Karpas-422 (cell line): ENCODE measurements at regions not wholly inside any gene's neighbourhood (a gene's known extent, or its start where the extent isn't known, plus 50 kb on each side); places are given as distances from the start of the nearest gene placed in this dataset.
"Not testable (repeated sequence)": the region's sequence is repeated elsewhere in the genome, so short reads cannot be mapped to it uniquely, and the experiment has no call there.

Experiments used
- DNase-seq: peaks from one replicate; pipeline ENCODE4 v3.0.0-alpha.2; 2015
- H2AFZ ChIP-seq: fragments of 200-600 bp; sonication (generic); 2 replicates; pipeline ENCODE4 v1.6.1; 2014; ENCODE audit warnings: antibody characterized with exemption, low read length, mixed read lengths
- H3K27ac ChIP-seq: fragments of 200-600 bp; sonication (generic); 2 replicates; pipeline ENCODE4 v1.5.1; 2014; ENCODE audit warnings: mild to moderate bottlenecking, low read length, moderate library complexity
- H3K27me3 ChIP-seq: fragments of 200-600 bp; sonication (generic); 2 replicates; pipeline ENCODE4 v1.6.1; 2014; ENCODE audit warnings: low read length, mixed read lengths
- H3K36me3 ChIP-seq: fragments of 200-600 bp; sonication (generic); 2 replicates; pipeline ENCODE4 v1.6.1; 2014; ENCODE audit warnings: low read length, mixed read lengths; ENCODE audit not compliant: insufficient read depth
- H3K4me1 ChIP-seq: fragments of 200-600 bp; sonication (generic); 2 replicates; pipeline ENCODE4 v1.6.1; 2014; ENCODE audit warnings: mild to moderate bottlenecking, low read length, mixed read lengths
- H3K4me2 ChIP-seq: fragments of 200-600 bp; sonication (generic); 2 replicates; pipeline ENCODE4 v1.6.1; 2014; ENCODE audit warnings: low read length, low read depth, mild to moderate bottlenecking; ENCODE audit not compliant: poor library complexity, severe bottlenecking
- H3K4me3 ChIP-seq: fragments of 200-600 bp; sonication (generic); 2 replicates; pipeline ENCODE4 v1.5.1; 2014; ENCODE audit warnings: mild to moderate bottlenecking, antibody characterized with exemption, low read length, mixed read lengths
- H3K79me2 ChIP-seq: fragments of 200-600 bp; sonication (generic); 2 replicates; pipeline ENCODE4 v1.6.1; 2014; ENCODE audit warnings: mild to moderate bottlenecking, low read length, mixed read lengths
- H3K9ac ChIP-seq: fragments of 200-600 bp; sonication (generic); 2 replicates; pipeline ENCODE4 v1.6.0; 2014; ENCODE audit warnings: low read length
- H3K9me2 ChIP-seq: fragments of 200-600 bp; sonication (generic), shearing (Covaris generic); replicated peaks from 2 replicates; pipeline ENCODE4 v1.6.0; 2014; ENCODE audit warnings: mild to moderate bottlenecking, low read length, moderate library complexity; ENCODE audit not compliant: insufficient read depth
- H3K9me3 ChIP-seq: fragments of 300-700, 200-600 bp; sonication (generic); 2 replicates; pipeline ENCODE4 v1.6.1; 2014; ENCODE audit warnings: low read length, mixed read lengths
- H4K20me1 ChIP-seq: fragments of 200-600 bp; sonication (generic); 2 replicates; pipeline ENCODE4 v1.6.1; 2014; ENCODE audit warnings: mild to moderate bottlenecking, antibody characterized with exemption, low read length, low read depth; ENCODE audit not compliant: insufficient read depth

DNA sequence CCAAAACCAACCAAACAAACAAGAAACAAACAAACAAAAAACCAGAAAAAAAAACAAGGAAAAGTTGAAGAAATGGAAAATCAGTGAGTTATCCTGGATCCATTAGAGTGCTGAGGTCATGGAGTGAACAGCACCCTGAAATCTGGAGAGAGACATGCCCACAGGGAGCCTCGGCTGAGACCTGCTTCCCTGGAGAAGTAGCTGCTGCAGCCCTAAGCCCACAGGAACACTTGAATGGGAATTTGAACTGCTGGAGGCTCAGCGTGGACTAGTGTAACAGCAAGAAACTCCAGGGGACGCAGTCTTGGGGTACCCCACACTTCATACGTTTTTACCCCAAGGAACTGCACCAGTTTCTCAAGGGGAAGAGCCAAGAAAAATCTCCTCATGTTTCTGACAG is 144.1 kb upstream of the UBE3A start:
- Histone ChIP-seq H3K27me3 (no peaks in the 10 kb centered on the region), H3K9me3 (peaks cover 29% of the 10 kb centered on the region), H3K9ac (no peak overlapping the region), H3K36me3 (no peaks in the 10 kb centered on the region), H3K27ac (no peak overlapping the region), H3K9me2 (no peaks in the 10 kb centered on the region), H3K4me1 (no peaks in the 10 kb centered on the region), H4K20me1 (no peaks in the 10 kb centered on the region), H3K4me2 (no peak overlapping the region), H2AFZ (no peak overlapping the region), H3K4me3 (no peak overlapping the region), H3K79me2 (no peaks in the 10 kb centered on the region)
- DNase-seq: no peak

DNA sequence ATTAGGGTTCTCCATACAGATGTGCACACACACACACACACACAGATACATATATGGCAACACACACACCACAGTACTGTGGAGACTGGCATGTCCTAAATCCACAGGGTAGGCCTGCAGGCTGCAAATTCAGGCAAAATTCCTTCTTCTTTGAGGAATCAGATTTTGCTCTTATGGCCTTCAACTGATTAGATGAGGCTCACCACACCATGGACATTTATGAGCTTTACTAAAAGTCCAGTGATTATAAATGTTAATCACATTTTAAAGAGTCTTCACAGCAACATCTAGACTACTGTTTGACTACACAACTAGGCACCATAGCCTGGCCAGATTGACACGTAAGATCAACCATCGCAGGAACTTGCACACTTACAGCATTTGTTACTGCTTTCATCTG is 140.3 kb upstream of the UBE3A start:
- Histone ChIP-seq H3K4me2 (no peak overlapping the region), H3K4me3 (no peak overlapping the region)

DNA sequence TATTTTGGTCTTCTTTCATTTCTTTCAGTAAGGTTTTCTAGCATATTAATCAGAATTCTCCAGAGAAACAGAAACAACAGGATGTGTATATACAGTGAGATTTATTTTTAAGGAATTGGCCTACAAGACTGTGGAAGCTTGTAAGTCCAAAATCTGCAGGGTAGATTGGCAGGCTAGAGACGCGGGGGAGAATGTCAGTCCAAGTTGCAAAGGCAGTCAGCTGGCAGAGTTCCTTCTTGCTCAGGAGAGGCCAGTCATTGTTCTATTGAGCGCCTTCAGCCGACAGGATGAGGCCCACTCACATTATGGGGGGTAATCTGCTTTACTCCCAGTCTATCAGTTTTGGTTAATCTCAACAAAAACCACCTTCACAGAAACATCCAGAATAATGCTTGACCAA is 133.4 kb upstream of the UBE3A start:
- no peaks in the 10 kb centered on the region for H3K4me1 ChIP-seq
- H3K9me3 ChIP-seq: peaks cover 20% of the 10 kb centered on the region
- no peaks in the 10 kb centered on the region for H3K27me3 ChIP-seq
- H3K36me3 ChIP-seq: no peaks in the 10 kb centered on the region
- DNase-seq: no peak
- H3K4me2 ChIP-seq: no peak overlapping the region
- H3K4me3 ChIP-seq: no peak overlapping the region
- H3K9me2 ChIP-seq: no peaks in the 10 kb centered on the region
- no peak overlapping the region for H3K9ac ChIP-seq
- no peaks in the 10 kb centered on the region for H3K79me2 ChIP-seq
- no peak overlapping the region for H2AFZ ChIP-seq
- no peak overlapping the region for H3K27ac ChIP-seq
- no peaks in the 10 kb centered on the region for H4K20me1 ChIP-seq

More for the DNA sequence above, 140.3 kb upstream of the UBE3A start:
- Histone ChIP-seq H3K9ac (no peak overlapping the region), H2AFZ (no peak overlapping the region), H3K4me1 (no peaks in the 10 kb centered on the region), H3K79me2 (no peaks in the 10 kb centered on the region), H3K27me3 (no peaks in the 10 kb centered on the region), H3K9me3 (peaks cover 31% of the 10 kb centered on the region), H4K20me1 (no peaks in the 10 kb centered on the region), H3K36me3 (no peaks in the 10 kb centered on the region), H3K9me2 (no peaks in the 10 kb centered on the region), H3K27ac (no peak overlapping the region)
- DNase-seq: no peak

GRCh38 chr15:25568751-25569150 is 129.9 kb upstream of the UBE3A start:
- Histone ChIP-seq H3K9ac (no peak overlapping the region), H3K27ac (no peak overlapping the region), H3K36me3 (no peaks in the 10 kb centered on the region), H3K27me3 (no peaks in the 10 kb centered on the region), H3K4me3 (no peak overlapping the region), H3K79me2 (no peaks in the 10 kb centered on the region), H3K4me1 (no peaks in the 10 kb centered on the region), H3K9me2 (no peaks in the 10 kb centered on the region), H2AFZ (no peak overlapping the region), H4K20me1 (no peaks in the 10 kb centered on the region), H3K9me3 (peaks cover 9% of the 10 kb centered on the region; the same call in 1 of the 2 replicates), H3K4me2 (no peak overlapping the region)
- no peak for DNase-seq

GRCh38 chr15:25566545-25566944 is 127.7 kb upstream of the UBE3A start:
- H3K27me3 ChIP-seq, H3K4me3 ChIP-seq, H3K9me2 ChIP-seq, H3K9ac ChIP-seq, H3K4me1 ChIP-seq, H4K20me1 ChIP-seq, H3K4me2 ChIP-seq, H3K36me3 ChIP-seq, H2AFZ ChIP-seq, H3K79me2 ChIP-seq, DNase-seq, H3K27ac ChIP-seq: not testable (repeated sequence)
- H3K9me3 ChIP-seq: peaks cover 12% of the 10 kb centered on the region; the same call in 1 of the 2 replicates

DNA sequence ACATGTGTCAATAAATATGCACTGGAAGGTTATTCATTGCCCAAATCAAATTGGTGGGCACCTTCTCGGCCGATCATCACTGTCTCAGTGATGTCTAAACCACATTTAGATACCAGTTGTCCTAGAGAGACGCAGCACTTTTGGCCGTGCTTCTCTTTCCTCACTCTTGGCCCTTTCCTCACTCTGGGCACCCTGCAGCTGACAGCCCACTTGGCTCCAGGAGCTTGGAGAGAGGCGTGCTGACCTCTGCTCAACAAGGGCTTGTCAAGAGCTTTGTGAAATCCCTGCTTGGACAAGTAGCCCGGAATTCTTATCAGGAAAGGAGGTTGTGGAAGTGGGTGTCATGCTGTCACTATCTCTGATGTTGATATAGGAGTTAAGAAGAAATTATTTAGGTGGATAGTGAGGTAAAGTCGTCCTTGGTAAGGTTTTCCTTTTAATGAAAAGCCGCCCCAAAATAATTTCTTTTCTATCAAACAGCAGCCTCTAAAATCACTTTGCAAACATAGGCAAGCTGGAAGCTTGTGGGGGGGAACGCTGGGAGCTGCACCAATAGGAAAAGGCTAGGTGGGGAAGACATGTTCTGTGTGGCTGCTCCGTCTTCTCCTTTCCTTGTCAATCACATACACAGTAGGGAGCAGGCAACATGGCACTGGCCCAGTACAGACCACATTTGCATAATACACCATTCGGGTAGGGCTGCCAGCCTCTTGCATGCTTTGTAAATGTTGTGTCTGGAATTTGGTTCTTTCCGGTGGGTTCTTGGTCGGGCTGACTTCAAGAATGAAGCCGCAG is 126.8 kb upstream of the UBE3A start:
- no peak for DNase-seq
- no peaks in the 10 kb centered on the region for H3K27me3 ChIP-seq
- peaks cover 12% of the 10 kb centered on the region; the same call in 1 of the 2 replicates for H3K9me3 ChIP-seq
- H3K9me2 ChIP-seq: no peaks in the 10 kb centered on the region
- H3K4me1 ChIP-seq: no peaks in the 10 kb centered on the region
- H3K27ac ChIP-seq: no peak overlapping the region
- no peak overlapping the region for H3K9ac ChIP-seq
- H3K36me3 ChIP-seq: no peaks in the 10 kb centered on the region
- no peaks in the 10 kb centered on the region for H4K20me1 ChIP-seq
- H3K79me2 ChIP-seq: no peaks in the 10 kb centered on the region
- no peak overlapping the region for H2AFZ ChIP-seq
- no peak overlapping the region for H3K4me3 ChIP-seq
- H3K4me2 ChIP-seq: no peak overlapping the region

- H3K36me3 ChIP-seq: no peaks in the 10 kb centered on the region
- H3K9me2 ChIP-seq: no peaks in the 10 kb centered on the region
- no peak for DNase-seq
- H3K27me3 ChIP-seq: no peaks in the 10 kb centered on the region
- H2AFZ ChIP-seq: no peak overlapping the region
- no peak overlapping the region for H3K4me2 ChIP-seq
- no peak overlapping the region for H3K9ac ChIP-seq
- no peaks in the 10 kb centered on the region for H4K20me1 ChIP-seq
- H3K27ac ChIP-seq: no peak overlapping the region
- H3K4me1 ChIP-seq: no peaks in the 10 kb centered on the region
- H3K79me2 ChIP-seq: no peaks in the 10 kb centered on the region
- peaks cover 13% of the 10 kb centered on the region; the same call in 1 of the 2 replicates for H3K9me3 ChIP-seq
- H3K4me3 ChIP-seq: no peak overlapping the region
Observed at GRCh38 chr15:25563596-25563995, 124.8 kb upstream of the UBE3A start.

GRCh38 chr15:25557926-25558325 is 119.1 kb upstream of the UBE3A start:
- H3K27me3 ChIP-seq: no peaks in the 10 kb centered on the region
- no peaks in the 10 kb centered on the region for H3K4me1 ChIP-seq
- no peak overlapping the region for H3K4me3 ChIP-seq

More at GRCh38 chr15:25557926-25558325, 119.1 kb upstream of the UBE3A start:
- H2AFZ ChIP-seq: no peak overlapping the region
- peaks cover 26% of the 10 kb centered on the region for H3K9me3 ChIP-seq
- no peak overlapping the region for H3K4me2 ChIP-seq
- no peaks in the 10 kb centered on the region for H3K9me2 ChIP-seq
- H3K79me2 ChIP-seq: no peaks in the 10 kb centered on the region
- DNase-seq: no peak
- H4K20me1 ChIP-seq: no peaks in the 10 kb centered on the region
- no peak overlapping the region for H3K9ac ChIP-seq
- H3K27ac ChIP-seq: no peak overlapping the region
- H3K36me3 ChIP-seq: no peaks in the 10 kb centered on the region
